NCI-H2196 (cell line): ENCODE measurements at regions not wholly inside any gene's neighbourhood (a gene's known extent, or its start where the extent isn't known, plus 50 kb on each side); places are given as distances from the start of the nearest gene placed in this dataset.

Experiments
- DNase-seq: peaks from one replicate; lab custom pipeline; 2025; ENCODE audit not compliant: unreplicated experiment; lab: John Stamatoyannopoulos, UW

GRCh38 chr16:65545413-65545956 lies 423.6 kb upstream of the CDH11 start:
- DNase-seq: no peak

GRCh38 chr16:65543781-65544740 lies 422.2 kb upstream of the CDH11 start:
- no peak for DNase-seq

GRCh38 chr16:65541646-65542045 lies 419.8 kb upstream of the CDH11 start:
- no peak for DNase-seq

GRCh38 chr16:65540901-65541300 lies 419.0 kb upstream of the CDH11 start:
- DNase-seq: no peak

- DNase-seq: no peak
Observed at GRCh38 chr16:65538976-65539375, 417.1 kb upstream of the CDH11 start.

GRCh38 chr16:65537336-65537735 lies 415.5 kb upstream of the CDH11 start:
- DNase-seq: no peak

GRCh38 chr16:65534121-65534528 lies 412.3 kb upstream of the CDH11 start:
- no peak for DNase-seq

- no peak for DNase-seq
Observed at GRCh38 chr16:65532846-65533245, 411.0 kb upstream of the CDH11 start.

- DNase-seq: no peak
Observed at GRCh38 chr16:65532258-65532657, 410.4 kb upstream of the CDH11 start.

- DNase-seq: no peak
Observed at GRCh38 chr16:65531475-65531874, 409.6 kb upstream of the CDH11 start.

- no peak for DNase-seq
Observed at GRCh38 chr16:65525707-65526106, 403.8 kb upstream of the CDH11 start.

GRCh38 chr16:65524997-65525396 lies 403.1 kb upstream of the CDH11 start:
- no peak for DNase-seq

- DNase-seq: no peak
Observed at GRCh38 chr16:65524231-65524630, 402.4 kb upstream of the CDH11 start.

GRCh38 chr16:65523283-65523944 lies 401.6 kb upstream of the CDH11 start:
- DNase-seq: no peak

GRCh38 chr16:65522412-65522811 lies 400.5 kb upstream of the CDH11 start:
- DNase-seq: no peak

- DNase-seq: no peak
Observed at GRCh38 chr16:65521633-65522328, 399.9 kb upstream of the CDH11 start.

- no peak for DNase-seq
Observed at GRCh38 chr16:65519402-65519801, 397.5 kb upstream of the CDH11 start.

- DNase-seq: no peak
Observed at GRCh38 chr16:65515193-65515592, 393.3 kb upstream of the CDH11 start.

- no peak for DNase-seq
Observed at GRCh38 chr16:65510850-65511249, 389.0 kb upstream of the CDH11 start.

- no peak for DNase-seq
Observed at GRCh38 chr16:65510241-65510640, 388.4 kb upstream of the CDH11 start.

- DNase-seq: no peak
Observed at GRCh38 chr16:65509172-65509571, 387.3 kb upstream of the CDH11 start.
